C4-2B (cell line): ENCODE measurements at regions not wholly inside any gene's neighbourhood (a gene's known extent, or its start where the extent isn't known, plus 50 kb on each side); places are given as distances from the start of the nearest gene placed in this dataset.

ENCODE experiments used
- H3K27ac ChIP-seq: fragments of 450-650 bp; 2 replicates; pipeline ENCODE4 v1.5.1; 2017
- ZFX ChIP-seq: fragments of 450-650 bp; IDR thresholded peaks from 2 replicates; pipeline ENCODE4 v1.6.1; 2017
- TF ChIP-seq, protein P1 (sequence below): fragments of 450-650 bp; conservative IDR thresholded peaks from 2 replicates; pipeline ENCODE4 v1.5.1; 2017; ENCODE audit warnings: mild to moderate bottlenecking

DNA sequence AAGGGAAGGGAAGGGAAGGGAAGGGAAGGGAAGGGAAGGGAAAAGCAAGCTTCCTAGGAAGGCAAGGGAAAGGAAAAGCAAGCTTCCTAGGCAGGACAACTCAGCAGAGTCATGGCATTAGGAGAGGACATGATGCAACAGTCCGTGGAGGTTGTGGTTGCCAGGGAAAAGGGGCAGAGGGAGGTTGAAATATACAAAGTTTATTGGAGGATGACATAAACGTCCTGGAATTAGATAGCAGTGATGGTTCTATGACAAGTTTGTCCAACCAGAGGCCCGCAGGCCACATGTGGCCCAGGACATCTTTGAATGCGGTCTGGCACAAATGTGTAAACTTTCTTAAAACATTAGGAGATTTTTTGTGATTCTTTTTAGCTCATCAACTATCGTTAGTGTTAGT, 59.8 kb upstream of the OPN4 start:
- H3K27ac ChIP-seq, result no peak overlapping the region
- TF ChIP-seq ZFX, result no peak
- TF ChIP-seq, protein P1, sequence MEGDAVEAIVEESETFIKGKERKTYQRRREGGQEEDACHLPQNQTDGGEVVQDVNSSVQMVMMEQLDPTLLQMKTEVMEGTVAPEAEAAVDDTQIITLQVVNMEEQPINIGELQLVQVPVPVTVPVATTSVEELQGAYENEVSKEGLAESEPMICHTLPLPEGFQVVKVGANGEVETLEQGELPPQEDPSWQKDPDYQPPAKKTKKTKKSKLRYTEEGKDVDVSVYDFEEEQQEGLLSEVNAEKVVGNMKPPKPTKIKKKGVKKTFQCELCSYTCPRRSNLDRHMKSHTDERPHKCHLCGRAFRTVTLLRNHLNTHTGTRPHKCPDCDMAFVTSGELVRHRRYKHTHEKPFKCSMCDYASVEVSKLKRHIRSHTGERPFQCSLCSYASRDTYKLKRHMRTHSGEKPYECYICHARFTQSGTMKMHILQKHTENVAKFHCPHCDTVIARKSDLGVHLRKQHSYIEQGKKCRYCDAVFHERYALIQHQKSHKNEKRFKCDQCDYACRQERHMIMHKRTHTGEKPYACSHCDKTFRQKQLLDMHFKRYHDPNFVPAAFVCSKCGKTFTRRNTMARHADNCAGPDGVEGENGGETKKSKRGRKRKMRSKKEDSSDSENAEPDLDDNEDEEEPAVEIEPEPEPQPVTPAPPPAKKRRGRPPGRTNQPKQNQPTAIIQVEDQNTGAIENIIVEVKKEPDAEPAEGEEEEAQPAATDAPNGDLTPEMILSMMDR, result no peak

DNA sequence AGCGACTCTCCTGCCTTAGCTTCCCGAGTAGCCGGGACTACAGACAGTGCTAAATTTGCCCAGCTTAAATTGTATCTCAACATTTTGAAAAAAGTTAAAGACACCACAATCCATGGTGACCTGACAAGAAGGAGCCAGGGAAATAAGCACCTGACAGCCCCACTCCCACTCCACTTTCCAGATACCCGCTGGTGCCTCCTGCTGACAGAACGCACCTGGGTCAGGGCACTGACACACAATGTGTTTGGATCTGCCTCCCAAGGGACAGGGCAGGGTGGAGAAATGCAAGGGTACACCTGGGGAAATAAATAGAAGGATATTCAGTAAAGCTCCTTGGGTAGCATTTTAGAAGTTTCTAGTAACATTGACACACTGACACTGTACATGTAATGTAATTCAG, 58.9 kb upstream of the OPN4 start:
- no peak overlapping the region for H3K27ac ChIP-seq
- TF ChIP-seq, protein P1, result no peak
- TF ChIP-seq ZFX, result no peak

DNA sequence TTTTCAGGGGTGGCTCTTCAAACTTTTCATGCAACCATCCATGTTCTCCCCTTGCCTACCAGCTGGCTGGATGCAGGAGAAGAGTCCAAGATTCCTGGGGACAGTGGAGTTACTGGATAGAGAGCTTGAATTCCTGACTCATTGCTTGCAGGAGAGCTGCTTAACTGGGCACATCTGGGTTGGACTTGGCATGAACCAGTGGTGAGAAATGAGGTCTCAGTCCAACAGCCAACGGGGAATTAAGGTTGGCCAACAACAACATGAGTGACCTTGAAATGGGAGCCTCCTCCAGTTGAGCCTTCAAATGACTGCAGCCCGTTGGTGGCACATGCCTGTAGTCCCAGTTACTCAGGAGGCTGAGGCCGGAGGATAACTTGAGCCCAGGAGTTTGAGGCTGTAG, 58.1 kb upstream of the OPN4 start:
- no peak for TF ChIP-seq ZFX
- TF ChIP-seq, protein P1, result no peak
- H3K27ac ChIP-seq, result no peak overlapping the region

DNA sequence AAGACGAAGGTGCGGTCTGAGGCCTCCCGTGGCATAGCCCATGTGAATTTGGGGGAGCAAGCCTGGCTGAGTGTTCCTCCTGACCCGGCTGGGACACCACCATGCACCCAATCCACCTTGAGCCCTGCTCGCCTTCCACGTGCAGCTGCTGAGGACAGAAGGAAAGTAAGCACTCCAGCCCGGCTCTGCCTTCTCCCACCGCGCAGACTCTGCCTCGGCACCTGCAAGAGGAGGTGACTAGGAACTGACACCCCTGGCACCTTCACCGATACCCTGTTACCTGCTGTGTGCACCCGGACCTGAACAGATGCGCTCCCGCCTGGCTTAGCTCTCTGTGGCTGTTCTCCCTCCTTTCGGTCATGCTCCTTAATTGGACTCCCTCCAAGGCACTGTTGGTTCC, 57.0 kb upstream of the OPN4 start:
- TF ChIP-seq, protein P1, result no peak
- no peak for TF ChIP-seq ZFX
- no peak overlapping the region for H3K27ac ChIP-seq

DNA sequence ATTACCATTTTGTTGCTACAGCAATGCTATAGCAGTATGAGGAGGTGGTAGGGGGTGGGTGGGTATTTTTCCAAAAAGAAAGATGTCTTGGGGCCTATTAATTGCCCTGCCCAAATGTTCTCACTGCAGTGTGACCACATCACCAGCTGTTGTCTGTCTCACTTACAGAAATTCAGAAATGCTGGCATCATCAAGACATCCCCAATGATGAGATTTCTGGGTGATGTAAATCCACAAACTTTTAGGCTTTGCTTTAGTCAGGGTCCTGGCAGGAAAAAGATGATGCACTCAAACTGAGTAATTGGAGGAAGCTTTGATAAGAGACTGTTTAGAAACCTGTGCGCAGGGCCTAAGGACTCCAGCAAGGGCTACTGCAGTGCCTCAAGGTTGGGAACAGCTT, 56.2 kb upstream of the OPN4 start:
- TF ChIP-seq ZFX, result no peak
- TF ChIP-seq, protein P1, result no peak
- no peak overlapping the region for H3K27ac ChIP-seq

DNA sequence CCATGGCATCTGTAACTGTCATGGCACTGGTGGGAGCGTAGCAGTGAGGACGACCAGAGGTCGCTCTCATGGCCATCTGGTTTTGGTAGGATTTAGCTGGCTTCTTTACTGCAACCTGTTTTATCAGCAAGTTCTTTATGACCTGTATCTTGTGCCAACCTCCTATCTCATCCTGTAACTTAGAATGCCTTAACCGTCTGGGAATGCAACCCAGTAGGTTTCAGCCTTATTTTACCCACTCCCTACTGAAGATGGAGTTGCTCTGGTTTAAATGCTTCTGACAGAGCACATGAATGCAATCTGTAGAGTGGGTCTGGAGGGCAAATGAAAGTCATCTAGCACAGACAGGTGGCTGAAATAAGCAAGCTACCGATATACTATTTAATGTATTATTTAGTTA, 55.3 kb upstream of the OPN4 start:
- TF ChIP-seq, protein P1, result no peak
- no peak for TF ChIP-seq ZFX

DNA sequence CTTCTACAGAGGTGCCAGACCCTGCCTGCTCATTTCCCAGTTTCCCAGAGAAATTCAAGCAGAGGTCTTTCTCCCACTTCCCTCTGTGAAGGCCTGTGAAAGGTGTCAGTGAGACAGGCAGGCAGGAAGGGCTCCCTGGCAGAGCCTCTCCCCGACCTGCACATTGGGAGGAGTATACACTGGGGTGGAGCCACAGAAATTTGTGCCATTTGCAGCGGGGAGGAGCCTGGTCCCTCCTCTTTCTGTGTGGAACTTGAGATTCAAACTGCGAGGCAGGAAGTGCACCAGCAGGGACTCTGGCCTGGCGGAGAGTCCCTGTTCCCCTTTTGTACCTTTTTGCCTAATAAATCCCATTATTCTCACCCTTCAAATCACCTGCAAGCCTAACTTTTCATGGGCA, 54.6 kb upstream of the OPN4 start:
- no peak overlapping the region for H3K27ac ChIP-seq

More for the DNA sequence above, 55.3 kb upstream of the OPN4 start:
- no peak overlapping the region for H3K27ac ChIP-seq

More for the DNA sequence above, 54.6 kb upstream of the OPN4 start:
- TF ChIP-seq, protein P1, result no peak
- no peak for TF ChIP-seq ZFX
